ENCODE measurements at regions not wholly inside any gene's neighbourhood (a gene's known extent, or its start where the extent isn't known, plus 50 kb on each side); places are given as distances from the start of the nearest gene placed in this dataset.

- TF ChIP-seq POLR2AphosphoS5 (IDR thresholded peaks at IDR 0.05), result no peak
- no peak for TF ChIP-seq CTCF (IDR thresholded peaks at IDR 0.05)
- no peak for TF ChIP-seq POLR2A (IDR thresholded peaks at IDR 0.05)
These were observed 482.6 kb downstream of the DMAC1 start for GRCh38 chr9:7316967-7317366.
